Transverse colon (tissue), 4 donors: ENCODE measurements at regions not wholly inside any gene's neighbourhood (a gene's known extent, or its start where the extent isn't known, plus 50 kb on each side); places are given as distances from the start of the nearest gene placed in this dataset.

ENCODE experiments used
- DNase-seq: peaks from one replicate; pipeline ENCODE4 v3.0.0-alpha.2; 2019
- H3K27ac ChIP-seq, 4 donors: fragments of 200-600 bp; sonication (generic); 2 replicates each; pipeline ENCODE4 v1.5.1; 2016 to 2018; ENCODE audit warnings: inconsistent platforms in 4 of 4
- H3K27me3 ChIP-seq: fragments of 200-600 bp; sonication (generic); 2 replicates; pipeline ENCODE4 v1.5.1; 2017; ENCODE audit warnings: inconsistent platforms
- H3K36me3 ChIP-seq, 4 donors: fragments of 200-600 bp; sonication (generic); 2 replicates each; pipeline ENCODE4 v1.5.1; 2017 to 2019; ENCODE audit warnings: inconsistent platforms in 4 of 4
- H3K4me1 ChIP-seq, 4 donors: fragments of 200-600 bp; sonication (generic); 2 replicates each; pipeline ENCODE4 v1.5.1; 2017 to 2020; ENCODE audit warnings: inconsistent platforms in 4 of 4
- H3K4me3 ChIP-seq, 4 donors: fragments of 200-600 bp; sonication (generic); 1 replicate in 1 of 4; 2 replicates in 3 of 4; pipeline versions ENCODE4 v1.5.1 to v1.6.1; 2017 to 2019; ENCODE audit warnings: inconsistent platforms in 4 of 4
- H3K9me3 ChIP-seq, 2 donors: fragments of 200-600 bp; sonication (generic); 2 replicates each; pipeline ENCODE4 v1.5.1; 2017 to 2019; ENCODE audit warnings: inconsistent platforms in 2 of 2
- EP300 ChIP-seq: sonication (generic); formaldehyde crosslinking; IDR thresholded peaks from one replicate; pipeline ENCODE4 v1.6.1; 2017; ENCODE audit warnings: antibody characterized with exemption, low read depth
- POLR2A ChIP-seq: fragments of 450-650 bp; IDR thresholded peaks from one replicate; pipeline ENCODE4 v1.6.1; 2016; ENCODE audit warnings: antibody characterized with exemption, mild to moderate bottlenecking, moderate library complexity
- POLR2AphosphoS5 ChIP-seq, 3 donors: sonication (generic); formaldehyde crosslinking; IDR thresholded peaks; one replicate each; pipeline ENCODE4 v1.6.1; 2016; ENCODE audit warnings: antibody characterized with exemption in 3 of 3
- WGBS, 2 donors: methylation state at CpG; one replicate each; pipeline ENCODE4 v1.1.5; 2018; ENCODE audit warnings: low coverage in 1 of 2; 5-methylcytosine and 5-hydroxymethylcytosine counted together
- in situ Hi-C, 4 donors: fragments of 200-750 bp; cut with MboI; loops; one replicate each; pipeline versions ENCODE4 v1.15.0 to v1.15.1; 2017; ENCODE audit warnings: low sequenced_read_pairs in 3 of 4, low pct_ligation_motif_present in 1 of 4, low pct_unique_long_range_greater_than_20kb in 1 of 4
- intact Hi-C: fragments of 100-400 bp; cut with DNase I; formaldehyde crosslinking; loops from one replicate; pipeline ENCODE4 v1.15.1; 2023; ENCODE audit warnings: low total_unique reads
- TF ChIP-seq, protein P1 (sequence below), 5 experiments: fragments of 200-600 bp in 3 of 5; fragments of 450-650 bp in 2 of 5; sonication (generic) in 3 of 5; IDR thresholded peaks; 1 replicate in 2 of 5; 2 replicates in 3 of 5; pipeline ENCODE4 v1.5.1; 2016 to 2017; ENCODE audit warnings: antibody characterized with exemption in 5 of 5, inconsistent platforms in 3 of 5, mild to moderate bottlenecking in 2 of 5, moderate library complexity in 1 of 5

DNA sequence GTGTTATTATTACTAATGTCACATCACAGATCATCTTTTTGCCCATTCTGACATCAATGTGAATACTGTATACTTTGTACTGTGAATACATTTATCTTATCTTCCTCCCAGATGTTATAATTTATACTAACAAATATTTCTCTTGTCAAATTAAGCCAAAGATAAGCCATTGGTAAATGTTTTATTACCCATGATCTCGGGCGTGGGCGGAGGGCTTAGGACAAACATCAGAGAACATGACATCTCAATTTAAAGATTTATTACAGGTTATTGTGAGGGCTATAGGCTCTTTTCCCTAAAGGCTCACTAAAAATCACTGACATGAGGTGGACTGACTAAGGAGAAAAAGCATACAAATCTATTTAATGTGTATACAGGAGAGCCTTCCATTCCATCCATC lies 58.2 kb upstream of the DGKB start:
- Histone ChIP-seq H3K4me3 (no peak overlapping the region), H3K36me3 (no peaks in the 10 kb centered on the region), H3K27ac (no peak overlapping the region), H3K27me3 (no peaks in the 10 kb centered on the region), H3K4me1 (no peaks in the 10 kb centered on the region), H3K9me3 (no peaks in the 10 kb centered on the region)
- in situ Hi-C loops (no loop called here), intact Hi-C loops (no loop called here)
- DNase-seq, result no peak
- 34 to 43% methylated on average over 3 of the region's 3 CpGs for WGBS, 2 donors
- TF ChIP-seq EP300 (no peak), POLR2A (no peak), POLR2AphosphoS5 (IDR thresholded peaks at IDR 0.05) (no peak)
- TF ChIP-seq, protein P1, sequence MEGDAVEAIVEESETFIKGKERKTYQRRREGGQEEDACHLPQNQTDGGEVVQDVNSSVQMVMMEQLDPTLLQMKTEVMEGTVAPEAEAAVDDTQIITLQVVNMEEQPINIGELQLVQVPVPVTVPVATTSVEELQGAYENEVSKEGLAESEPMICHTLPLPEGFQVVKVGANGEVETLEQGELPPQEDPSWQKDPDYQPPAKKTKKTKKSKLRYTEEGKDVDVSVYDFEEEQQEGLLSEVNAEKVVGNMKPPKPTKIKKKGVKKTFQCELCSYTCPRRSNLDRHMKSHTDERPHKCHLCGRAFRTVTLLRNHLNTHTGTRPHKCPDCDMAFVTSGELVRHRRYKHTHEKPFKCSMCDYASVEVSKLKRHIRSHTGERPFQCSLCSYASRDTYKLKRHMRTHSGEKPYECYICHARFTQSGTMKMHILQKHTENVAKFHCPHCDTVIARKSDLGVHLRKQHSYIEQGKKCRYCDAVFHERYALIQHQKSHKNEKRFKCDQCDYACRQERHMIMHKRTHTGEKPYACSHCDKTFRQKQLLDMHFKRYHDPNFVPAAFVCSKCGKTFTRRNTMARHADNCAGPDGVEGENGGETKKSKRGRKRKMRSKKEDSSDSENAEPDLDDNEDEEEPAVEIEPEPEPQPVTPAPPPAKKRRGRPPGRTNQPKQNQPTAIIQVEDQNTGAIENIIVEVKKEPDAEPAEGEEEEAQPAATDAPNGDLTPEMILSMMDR (IDR thresholded peaks at IDR 0.05), result no peak

- DNase-seq, result no peak
- Histone ChIP-seq H3K4me3 (no peak overlapping the region), H3K4me1 (no peaks in the 10 kb centered on the region), H3K27me3 (no peaks in the 10 kb centered on the region), H3K36me3 (no peaks in the 10 kb centered on the region), H3K27ac (no peak overlapping the region), H3K9me3 (no peaks in the 10 kb centered on the region)
- intact Hi-C loops, result no loop called here
- in situ Hi-C loops, result no loop called here
- no peak for TF ChIP-seq EP300
- TF ChIP-seq POLR2AphosphoS5 (IDR thresholded peaks at IDR 0.05), result no peak
- TF ChIP-seq, protein P1 (IDR thresholded peaks at IDR 0.05), result no peak
- no peak for TF ChIP-seq POLR2A
Observed at GRCh38 chr7:14959339-14959738, 56.8 kb upstream of the DGKB start.

DNA sequence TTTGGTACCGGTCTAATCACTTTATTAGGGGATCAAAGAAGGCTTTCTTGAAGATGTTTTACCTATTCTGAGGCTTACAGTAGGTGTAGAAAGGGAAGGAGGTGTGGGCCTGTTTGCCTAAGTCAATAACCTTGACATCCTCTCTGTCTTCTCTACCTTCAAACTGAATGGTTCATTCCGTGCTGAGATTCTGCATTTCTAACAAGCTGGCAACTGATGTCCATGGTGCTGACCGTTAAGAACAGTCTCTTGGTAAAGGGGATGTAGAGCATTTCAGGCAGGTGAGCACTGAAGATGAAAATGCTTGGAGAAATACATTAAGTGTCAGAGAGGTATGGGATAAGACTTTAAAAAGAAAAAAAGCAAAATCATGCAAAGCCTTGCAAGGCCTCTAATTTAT lies 51.5 kb upstream of the DGKB start:
- intact Hi-C loops (no loop called here), in situ Hi-C loops (no loop called here)
- H3K27me3 ChIP-seq, result no peaks in the 10 kb centered on the region
- no peaks in the 10 kb centered on the region for H3K36me3 ChIP-seq
- WGBS, 2 donors, result 47 to 53% methylated on average over 3 of the region's 3 CpGs
- no peaks in the 10 kb centered on the region for H3K4me1 ChIP-seq
- H3K4me3 ChIP-seq, result no peak overlapping the region
- TF ChIP-seq, protein P1 (IDR thresholded peaks at IDR 0.05), result no peak
- TF ChIP-seq EP300 (no peak), POLR2AphosphoS5 (IDR thresholded peaks at IDR 0.05) (no peak), POLR2A (no peak)
- H3K9me3 ChIP-seq, result no peaks in the 10 kb centered on the region
- no peak for DNase-seq
- H3K27ac ChIP-seq, result no peak overlapping the region
